Activated CD8-positive, alpha-beta memory T cell treated with anti-CD3 and anti-CD28 coated beads for 24 hours (primary cell): ENCODE measurements at regions not wholly inside any gene's neighbourhood (a gene's known extent, or its start where the extent isn't known, plus 50 kb on each side); places are given as distances from the start of the nearest gene placed in this dataset.
"Not testable (repeated sequence)": the region's sequence is repeated elsewhere in the genome, so short reads cannot be mapped to it uniquely, and the experiment has no call there.

Source experiments
- DNase-seq: peaks from one replicate; pipeline ENCODE4 v3.0.0-alpha.2; 2020

DNA sequence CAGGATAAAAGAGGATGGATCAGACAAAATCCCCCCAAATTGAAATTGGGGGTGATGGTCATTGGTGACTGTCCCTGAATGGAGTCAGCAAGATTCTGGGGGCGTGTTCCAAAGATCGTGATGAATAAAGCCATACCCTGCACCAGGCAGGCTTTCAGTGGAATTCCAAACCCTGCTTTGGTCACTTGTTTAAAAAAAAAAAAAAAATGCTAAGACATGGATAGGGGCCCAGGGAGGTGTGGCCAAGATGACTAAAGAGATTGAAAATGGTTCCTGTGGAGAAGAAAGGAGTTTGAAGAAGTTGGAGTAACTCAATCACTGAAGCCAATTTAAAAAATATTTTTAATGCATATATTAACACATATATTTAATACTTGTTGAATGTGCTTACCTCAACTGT lies 161.4 kb upstream of the KCNG1 start:
- DNase-seq, result no peak

- DNase-seq, result no peak
Observed at GRCh38 chr20:51183451-51183850, 160.5 kb upstream of the KCNG1 start.

- no peak for DNase-seq
Observed at GRCh38 chr20:51182571-51182970, 159.7 kb upstream of the KCNG1 start.

DNA sequence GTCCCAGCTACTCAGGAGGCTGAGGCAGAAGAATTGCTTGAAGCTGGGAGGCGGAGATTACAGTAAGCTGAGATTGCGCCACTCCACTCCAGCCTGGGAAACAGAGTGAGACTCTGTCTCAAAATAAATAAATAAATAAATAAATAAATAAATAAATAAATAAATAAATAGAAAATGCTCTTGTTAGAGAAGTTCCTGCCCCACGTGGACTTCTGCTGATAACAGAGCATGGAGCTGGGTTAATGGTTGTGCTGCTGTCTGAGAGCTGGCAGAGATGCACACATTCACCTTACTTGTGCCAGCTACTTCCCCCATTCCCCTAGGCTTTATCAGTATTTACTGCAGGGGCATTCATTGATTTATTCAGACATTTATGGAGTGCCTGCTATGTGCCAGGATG lies 155.2 kb upstream of the KCNG1 start:
- no peak for DNase-seq

- no peak for DNase-seq
Observed at GRCh38 chr20:51176876-51177275, 154.0 kb upstream of the KCNG1 start.

DNA sequence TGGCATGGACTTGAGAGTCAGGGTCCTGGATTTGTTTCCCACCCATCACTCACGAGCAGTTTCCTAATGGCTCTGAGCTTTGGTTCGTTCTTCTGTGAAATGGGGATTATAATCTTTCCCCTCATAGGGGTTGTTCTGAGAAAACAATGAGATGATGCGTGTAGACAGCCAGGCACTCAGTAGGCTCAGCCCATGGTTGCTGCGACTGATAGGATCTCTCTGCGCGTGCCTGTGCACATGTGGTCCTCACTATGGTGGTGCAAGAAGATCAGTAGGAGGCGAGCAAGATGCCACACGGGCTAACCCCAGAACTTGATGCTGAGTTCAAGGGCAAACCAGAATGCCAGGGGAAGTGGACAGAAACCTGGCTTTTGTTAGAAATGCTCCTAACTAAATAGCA lies 153.5 kb upstream of the KCNG1 start:
- DNase-seq, result no peak

- no peak for DNase-seq
Observed at GRCh38 chr20:51175724-51176123, 152.8 kb upstream of the KCNG1 start.

DNA sequence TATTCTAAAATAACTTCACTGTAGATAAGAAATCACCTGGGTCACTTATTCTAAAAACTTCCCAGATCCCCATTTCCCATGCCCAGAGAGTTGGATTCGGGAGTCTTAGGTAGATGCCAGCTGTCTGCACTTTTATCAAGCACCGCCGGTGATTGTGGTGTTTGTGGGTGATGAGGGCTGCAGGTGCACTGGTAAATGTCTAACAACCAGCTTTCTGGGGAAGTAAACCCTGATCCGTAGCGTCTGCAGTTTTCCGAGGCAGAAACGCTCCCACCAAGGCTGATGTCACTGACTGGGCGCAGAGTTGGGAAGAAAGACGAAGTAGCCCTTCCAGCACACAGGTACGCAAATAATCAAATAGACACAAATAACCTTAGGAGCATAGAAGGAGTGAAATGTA lies 152.2 kb upstream of the KCNG1 start:
- no peak for DNase-seq

GRCh38 chr20:51174536-51174935 lies 151.6 kb upstream of the KCNG1 start:
- DNase-seq, result no peak

- peak; percentile 19 for DNase-seq
Observed at GRCh38 chr20:51172558-51173428, 149.9 kb upstream of the KCNG1 start.

DNA sequence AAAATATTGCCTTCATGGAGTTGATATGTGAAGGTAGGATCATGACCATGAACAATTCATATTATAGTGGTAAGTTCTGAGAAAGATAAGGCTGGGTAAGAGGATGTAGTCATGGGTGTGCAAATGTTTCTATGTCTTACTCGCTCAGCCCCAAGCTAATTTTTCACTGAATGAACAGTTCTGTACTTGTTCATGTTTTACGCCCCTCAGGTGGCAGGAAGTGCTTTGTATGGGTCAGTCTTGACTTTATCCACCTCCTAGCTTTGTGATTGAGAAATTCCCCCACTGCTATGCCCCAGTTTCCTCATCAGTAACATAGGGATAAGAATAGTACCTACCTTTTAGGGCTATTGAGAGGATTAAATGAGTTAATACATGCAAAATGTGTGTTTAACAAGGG lies 148.2 kb upstream of the KCNG1 start:
- DNase-seq, result no peak

DNA sequence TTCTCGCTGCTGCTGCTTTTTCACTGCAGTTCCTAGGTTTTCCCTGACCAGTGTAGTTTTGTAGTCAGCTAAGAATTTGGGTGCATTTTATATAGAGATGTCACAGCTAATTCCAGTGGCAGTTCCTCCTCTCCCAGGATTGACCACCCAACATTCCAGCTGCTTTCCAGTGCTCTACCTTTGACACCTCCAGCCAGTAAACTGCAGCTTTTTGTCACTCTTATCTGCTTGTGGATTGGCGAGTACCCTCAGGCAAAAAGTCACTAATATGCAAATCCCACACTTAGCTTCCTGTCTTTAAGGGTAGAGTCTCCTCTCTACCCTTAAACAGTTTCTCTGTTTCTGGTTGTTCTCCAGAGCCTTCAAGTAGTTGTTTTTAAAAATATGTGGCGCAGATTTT lies 146.9 kb upstream of the KCNG1 start:
- DNase-seq, result no peak

GRCh38 chr20:51167911-51168310 lies 145.0 kb upstream of the KCNG1 start:
- DNase-seq, result not testable (repeated sequence)

DNA sequence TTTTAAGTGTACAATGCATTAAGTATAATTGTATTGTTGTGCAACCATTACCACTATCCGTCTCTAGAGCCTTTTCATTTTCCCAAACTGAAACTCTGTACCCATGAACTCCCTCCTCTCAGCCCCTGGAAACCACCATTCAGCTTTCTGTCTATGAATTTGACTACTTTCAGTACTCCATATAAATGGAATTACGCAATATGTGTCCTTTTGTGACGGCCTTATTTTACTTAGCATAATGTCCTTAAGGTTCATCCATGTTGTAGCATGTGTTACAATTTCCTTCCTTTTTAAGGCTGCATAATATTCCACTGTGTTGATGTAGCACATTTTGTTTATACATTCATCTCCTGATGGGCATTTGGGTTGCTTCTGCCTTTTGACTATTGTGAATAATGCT lies 143.6 kb upstream of the KCNG1 start:
- DNase-seq, result no peak

DNA sequence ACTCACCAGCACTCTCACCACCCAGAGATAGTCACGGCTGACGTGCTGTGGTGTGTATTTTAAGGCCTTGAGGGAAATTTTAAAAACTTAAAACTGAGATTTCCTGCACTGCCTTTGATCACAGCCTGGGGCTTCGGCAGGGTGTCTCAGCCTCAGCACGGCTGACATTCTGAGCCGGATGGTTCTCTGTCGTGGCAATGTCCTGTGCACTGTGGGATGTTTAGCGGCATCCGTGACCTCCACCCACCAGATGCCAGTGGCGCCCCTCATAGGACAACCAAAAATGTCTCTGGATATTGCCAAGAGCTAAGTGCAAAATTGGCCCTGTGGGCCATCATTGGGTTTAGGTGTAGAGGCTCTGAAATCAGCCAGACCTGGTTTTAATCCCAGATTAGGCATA lies 142.2 kb upstream of the KCNG1 start:
- DNase-seq, result no peak

GRCh38 chr20:51164731-51165130 lies 141.8 kb upstream of the KCNG1 start:
- DNase-seq, result no peak

DNA sequence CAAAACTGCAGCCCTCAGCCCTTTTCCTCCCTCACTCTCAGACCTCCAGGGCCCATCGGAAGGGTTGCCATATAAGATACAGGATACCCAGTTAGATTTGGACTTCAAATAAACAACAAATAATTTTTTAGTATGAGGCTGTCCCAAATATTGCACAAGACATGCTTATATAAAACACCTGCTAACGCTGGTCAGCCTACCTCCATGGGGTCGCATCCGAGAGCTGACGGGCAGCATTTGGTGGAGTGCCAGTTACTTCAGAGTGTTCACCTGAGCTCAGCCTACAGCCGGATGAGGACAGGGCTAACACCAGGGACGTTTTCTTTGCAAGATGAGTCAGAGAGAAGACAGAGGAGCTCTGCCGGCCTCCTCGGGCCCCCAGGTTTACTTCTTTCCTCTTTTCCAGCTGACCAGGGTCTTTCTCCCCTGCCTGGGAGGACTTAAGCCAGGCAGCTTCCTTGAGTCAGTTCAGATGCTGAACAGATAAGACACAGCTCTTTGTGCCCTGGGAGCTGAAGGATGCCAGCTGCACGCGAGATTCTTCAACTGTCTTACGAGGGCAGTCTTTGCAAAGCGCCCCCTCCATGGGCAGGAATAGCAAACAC lies 141.2 kb upstream of the KCNG1 start:
- DNase-seq, result no peak

DNA sequence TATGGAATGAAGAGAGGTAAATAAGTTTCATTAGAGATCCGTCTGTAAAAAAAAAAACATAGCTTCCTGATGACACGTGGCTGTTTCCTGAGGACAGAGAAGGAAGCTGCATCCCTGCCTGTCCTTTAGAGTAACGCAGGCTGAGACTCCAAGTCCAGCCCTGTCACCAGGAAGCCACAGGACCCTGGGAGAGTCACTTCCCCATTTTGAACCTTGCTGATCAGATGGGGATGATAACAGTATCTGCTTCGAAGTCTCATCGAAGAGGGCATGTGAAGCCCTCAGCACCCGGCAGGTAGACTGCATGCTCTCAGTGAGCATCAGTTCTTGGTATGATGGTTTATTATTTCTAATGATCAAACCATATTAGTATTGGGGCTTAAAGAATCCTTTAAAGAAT lies 139.1 kb upstream of the KCNG1 start:
- no peak for DNase-seq

GRCh38 chr20:51160821-51161220 lies 137.9 kb upstream of the KCNG1 start:
- no peak for DNase-seq

GRCh38 chr20:51159981-51160380 lies 137.1 kb upstream of the KCNG1 start:
- DNase-seq, result no peak

GRCh38 chr20:51159303-51159702 lies 136.4 kb upstream of the KCNG1 start:
- DNase-seq, result no peak

DNA sequence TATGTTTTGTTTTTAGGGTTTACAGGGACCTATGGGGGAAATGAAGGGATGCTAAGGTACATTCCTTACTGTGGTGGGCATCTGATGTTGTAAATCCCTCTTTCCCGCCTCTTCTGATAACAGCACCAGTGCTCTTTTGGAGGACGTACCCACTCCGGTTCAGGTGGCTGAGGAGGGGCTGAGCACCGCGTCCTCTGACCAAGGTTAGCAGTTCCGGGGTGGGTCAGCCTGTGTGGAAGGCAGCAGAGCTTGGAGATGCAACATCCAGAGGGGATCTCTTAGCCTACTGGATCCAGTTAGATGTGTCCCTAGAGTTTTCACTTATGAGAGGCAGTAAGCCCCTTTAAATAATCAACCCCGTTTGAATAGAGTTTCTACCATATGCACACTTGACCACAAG lies 135.3 kb upstream of the KCNG1 start:
- no peak for DNase-seq

DNA sequence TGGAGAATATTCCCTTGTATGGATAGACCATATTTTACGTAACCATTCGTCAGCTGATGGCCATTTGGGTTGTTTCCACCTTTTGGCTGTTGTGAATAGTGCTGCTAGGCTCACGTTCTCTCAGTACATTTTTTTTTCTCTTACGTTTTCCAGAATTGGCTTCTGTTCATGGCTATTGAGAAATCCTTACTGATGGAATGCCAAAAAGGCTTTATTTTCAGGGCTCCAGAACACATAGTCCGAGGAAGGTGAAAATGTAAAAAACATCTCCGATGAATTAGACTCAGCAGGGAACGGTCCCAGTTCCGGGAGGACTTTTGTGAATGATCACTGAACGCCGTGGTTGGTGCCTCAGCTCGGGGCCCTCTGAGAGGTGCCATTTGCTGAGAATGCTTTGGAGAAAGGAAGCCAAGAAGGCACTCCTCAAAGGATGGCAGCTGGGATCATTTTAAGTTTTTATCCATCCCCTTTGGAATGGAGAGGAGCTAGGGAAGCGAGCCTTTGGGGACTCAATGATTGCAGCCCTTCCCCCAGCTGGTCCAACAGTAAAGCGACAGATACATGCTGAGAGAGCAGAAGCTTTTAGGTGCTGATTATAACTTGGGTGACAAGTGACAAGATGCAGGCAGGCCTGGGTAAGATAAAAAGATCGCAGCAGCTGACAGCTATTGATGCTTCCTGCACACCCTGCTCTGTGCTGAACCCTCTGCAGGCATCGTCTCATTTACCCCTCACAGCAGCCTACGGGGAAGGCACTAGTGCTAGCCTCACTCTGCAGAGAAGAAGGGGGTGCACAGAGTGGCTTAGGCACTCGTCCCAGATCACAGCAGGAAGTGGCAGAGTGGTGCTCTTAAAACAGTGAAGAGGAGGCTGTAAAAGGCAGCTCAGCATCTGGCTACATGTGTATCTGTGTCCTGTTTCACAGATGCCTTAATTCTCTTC lies 133.4 kb upstream of the KCNG1 start:
- DNase-seq, result no peak
